GM12878 (cell line): ENCODE measurements at regions not wholly inside any gene's neighbourhood (a gene's known extent, or its start where the extent isn't known, plus 50 kb on each side); places are given as distances from the start of the nearest gene placed in this dataset.

Source experiments
- ATAC-seq: fragments of 200-7000 bp; cut with Tn5 transposase; 3 replicates; pipeline ENCODE4 v1.9.1; 2020; ENCODE audit warnings: mild to moderate bottlenecking, moderate library complexity
- BruUV-seq: library from RNA; stranded (reverse); fragments of 400-500 nt; replicated peaks from 2 replicates; lab custom pipeline; 2021; lab: Mats Ljungman, UMichigan
- CTCF ChIA-PET: fragments of 300-600 bp; sonication (Branson Sonifier 250); formaldehyde crosslinking; extraction: SDS; loops from one replicate; lab custom pipeline; 2021; ENCODE audit warnings: inconsistent platforms; lab: Yijun Ruan, JAX
- POLR2A ChIA-PET: fragments of 350-600 bp; formaldehyde crosslinking; extraction: SDS; loops from one replicate; lab custom pipeline; 2021; ENCODE audit warnings: inconsistent platforms; lab: Charles Lee
- RAD21 ChIA-PET: fragments of 300-600 bp; sonication (Branson Sonifier 250); formaldehyde crosslinking; loops from one replicate; lab custom pipeline; 2023; ENCODE audit warnings: antibody characterized with exemption; ENCODE audit not compliant: unreplicated experiment; lab: Charles Lee
- SMC1A ChIA-PET: fragments of 300-600 bp; sonication (Branson Sonifier 250); formaldehyde crosslinking; loops from one replicate; lab custom pipeline; 2023; ENCODE audit not compliant: unreplicated experiment, uncharacterized antibody; lab: Charles Lee
- DNase-seq: peaks from one replicate; pipeline ENCODE4 v3.0.0-alpha.2; 2011; ENCODE audit warnings: low read depth, low spot score
- FAIRE-seq: peaks from 3 replicates; lab custom pipeline; 2011; peaks lifted over from hg19 to GRCh38; lab: Jason Lieb, UNC
- H2AFZ ChIP-seq: 2 replicates; pipeline ENCODE4 v1.6.0; 2011; ENCODE audit warnings: low read depth, low read length, control low read depth; ENCODE audit not compliant: control insufficient read depth
- H3K27ac ChIP-seq: 2 replicates; pipeline ENCODE4 v1.5.1; 2011; ENCODE audit warnings: control low read depth; ENCODE audit not compliant: control insufficient read depth, insufficient read depth
- H3K27me3 ChIP-seq, 2 experiments: replicated peaks in 1 of 2; 2 replicates each; pipeline versions ENCODE4 v1.6.0 to v1.6.1; 2011; ENCODE audit warnings: low read length in 1 of 2; ENCODE audit not compliant: control insufficient read depth in 2 of 2, insufficient read depth in 2 of 2
- H3K36me3 ChIP-seq, 2 experiments: 2 replicates each; pipeline ENCODE4 v1.5.1; 2011; ENCODE audit warnings: low read length in 1 of 2; ENCODE audit not compliant: control insufficient read depth in 2 of 2, insufficient read depth in 2 of 2
- H3K4me1 ChIP-seq: 2 replicates; pipeline ENCODE4 v1.6.1; 2011; ENCODE audit warnings: mild to moderate bottlenecking, low read length, moderate library complexity, mixed read lengths; ENCODE audit not compliant: control insufficient read depth, insufficient read depth
- H3K4me2 ChIP-seq: 2 replicates; pipeline ENCODE4 v1.6.0; 2011; ENCODE audit warnings: control low read depth; ENCODE audit not compliant: control insufficient read depth, insufficient read depth
- H3K4me3 ChIP-seq: fragments of 200-600 bp; sonication (generic); 2 replicates; pipeline ENCODE4 v1.5.1; 2016
- H3K79me2 ChIP-seq: 2 replicates; pipeline ENCODE4 v1.6.0; 2011; ENCODE audit warnings: low read length; ENCODE audit not compliant: control insufficient read depth, insufficient read depth
- H3K9ac ChIP-seq: 2 replicates; pipeline ENCODE4 v1.8.0; 2011; ENCODE audit warnings: low read length, control low read depth, mixed read lengths; ENCODE audit not compliant: control insufficient read depth, insufficient read depth
- H3K9me3 ChIP-seq: replicated peaks from 3 replicates; pipeline ENCODE4 v1.5.1; 2011; ENCODE audit warnings: mild to moderate bottlenecking, low read length; ENCODE audit not compliant: control insufficient read depth, insufficient read depth
- H4K20me1 ChIP-seq: 2 replicates; pipeline ENCODE4 v1.6.0; 2011; ENCODE audit not compliant: control insufficient read depth, insufficient read depth
- CTCF ChIP-seq, 3 experiments: IDR thresholded peaks in 2 of 3; conservative IDR thresholded peaks in 1 of 3; 2 replicates each; pipeline ENCODE4 v1.5.1; 2011; ENCODE audit warnings: low read depth in 3 of 3, low read length in 3 of 3, mild to moderate bottlenecking in 3 of 3, control low read depth in 2 of 3, moderate library complexity in 2 of 3, inconsistent platforms in 1 of 3, mixed read lengths in 1 of 3; ENCODE audit not compliant: control insufficient read depth in 2 of 3, insufficient read depth in 1 of 3; ENCODE audit errors: extremely low read depth in 1 of 3
- RAD21 ChIP-seq: IDR thresholded peaks from 2 replicates; pipeline ENCODE4 v1.6.1; 2011; ENCODE audit warnings: mild to moderate bottlenecking, low read depth, low read length, moderate library complexity; ENCODE audit not compliant: insufficient read depth
- RAD51 ChIP-seq: fragments of 450-650 bp; IDR thresholded peaks from 2 replicates; pipeline ENCODE4 v1.6.1; 2016; ENCODE audit warnings: moderate library complexity, mild to moderate bottlenecking, inconsistent platforms
- RBBP5 ChIP-seq: fragments of 200-600 bp; sonication (generic); conservative IDR thresholded peaks from 2 replicates; pipeline ENCODE4 v1.6.1; 2016
- RCOR1 ChIP-seq: conservative IDR thresholded peaks from 2 replicates; pipeline ENCODE4 v1.6.1; 2012; ENCODE audit warnings: low read depth, low read length, improper control_type of control experiment
- SMC3 ChIP-seq: IDR thresholded peaks from 2 replicates; pipeline ENCODE4 v1.6.1; 2011; ENCODE audit warnings: low read length, improper control_type of control experiment, borderline replicate concordance
- YY1 ChIP-seq: IDR thresholded peaks from 2 replicates; pipeline ENCODE4 v1.6.1; 2011; ENCODE audit warnings: low read depth, mild to moderate bottlenecking, low read length
- ZBTB33 ChIP-seq: fragments of 450-650 bp; IDR thresholded peaks from 2 replicates; pipeline ENCODE4 v1.6.1; 2017; ENCODE audit warnings: mild to moderate bottlenecking
- ZNF687 ChIP-seq: fragments of 450-650 bp; IDR thresholded peaks from 2 replicates; pipeline ENCODE4 v1.6.1; 2017; ENCODE audit warnings: mild to moderate bottlenecking, moderate library complexity
- WGBS: methylation state at CpG from one replicate; pipeline ENCODE4 v1.1.6; 2016; ENCODE audit warnings: low lambda C conversion rate; ENCODE audit not compliant: insufficient replicate concordance, insufficient coverage; ENCODE audit errors: missing lambda C conversion rate; 5-methylcytosine and 5-hydroxymethylcytosine counted together
- in situ Hi-C: fragments of 300-500 bp; cut with MboI; formaldehyde crosslinking; loops from 9 replicates; pipeline ENCODE4 v1.14.3; 2018; ENCODE audit warnings: mixed read lengths
- intact Hi-C: fragments of 100-400 bp; cut with micrococcal nuclease; formaldehyde crosslinking; loops from one replicate; pipeline ENCODE4 v1.14.2; 2022; ENCODE audit not compliant: unreplicated experiment
- TF ChIP-seq, protein P1 (sequence below): fragments of 450-650 bp; formaldehyde crosslinking; IDR thresholded peaks from 2 replicates; pipeline ENCODE4 v1.4.0; 2020; ENCODE audit warnings: mild to moderate bottlenecking, moderate library complexity

GRCh38 chr14:94689218-94689984 lies 77.2 kb downstream of the SERPINA3 start:
- WGBS: 21% methylated on average over 34 of the region's 35 CpGs
- DNase-seq: no peak
- H3K79me2 ChIP-seq: no peaks in the 10 kb centered on the region
- ChIA-PET RAD21 (interaction anchor here (1.1 to 1.4 kb wide), 3 partner anchors 393 to 524 kb away, joined by 3 read pairs; no protein-coding TSS in a partner anchor), SMC1A (interaction anchor here (0.6 to 1.1 kb wide), 3 partner anchors 9 to 739 kb away, joined by 3 to 5 read pairs (median 3); no protein-coding TSS in a partner anchor), CTCF (interaction anchor here (0.7 to 2.3 kb wide), 11 partner anchors 9 to 737 kb away, joined by 3 to 6 read pairs (median 4); no protein-coding TSS in a partner anchor), POLR2A (no interaction called here)
- BruUV-seq: no TSS peak
- H3K4me2 ChIP-seq: no peak overlapping the region
- H3K36me3 ChIP-seq: no peaks in the 10 kb centered on the region
- no peak overlapping the region for H3K9ac ChIP-seq
- H2AFZ ChIP-seq: no peak overlapping the region
- H3K4me3 ChIP-seq: no peak overlapping the region
- no peaks in the 10 kb centered on the region for H3K9me3 ChIP-seq
- no peak overlapping the region for H3K27ac ChIP-seq
- intact Hi-C loops (loop anchor here (2.0 to 10.0 kb wide), 2 partner anchors 405 to 507 kb away; no protein-coding TSS in a partner anchor), in situ Hi-C loops (loop anchor here (10.0 to 25.0 kb wide), 2 partner anchors 505 to 698 kb away; no protein-coding TSS in a partner anchor)
- ATAC-seq: peak; percentile 98
- peaks cover 0 to 2% of the 10 kb centered on the region in 2 experiments; a peak in 1 of 4 replicates for H3K27me3 ChIP-seq
- FAIRE-seq: no peak
- no peaks in the 10 kb centered on the region for H3K4me1 ChIP-seq
- no peaks in the 10 kb centered on the region for H4K20me1 ChIP-seq
- TF ChIP-seq ZBTB33: no peak
- TF ChIP-seq RCOR1: no peak
- TF ChIP-seq, protein P1, sequence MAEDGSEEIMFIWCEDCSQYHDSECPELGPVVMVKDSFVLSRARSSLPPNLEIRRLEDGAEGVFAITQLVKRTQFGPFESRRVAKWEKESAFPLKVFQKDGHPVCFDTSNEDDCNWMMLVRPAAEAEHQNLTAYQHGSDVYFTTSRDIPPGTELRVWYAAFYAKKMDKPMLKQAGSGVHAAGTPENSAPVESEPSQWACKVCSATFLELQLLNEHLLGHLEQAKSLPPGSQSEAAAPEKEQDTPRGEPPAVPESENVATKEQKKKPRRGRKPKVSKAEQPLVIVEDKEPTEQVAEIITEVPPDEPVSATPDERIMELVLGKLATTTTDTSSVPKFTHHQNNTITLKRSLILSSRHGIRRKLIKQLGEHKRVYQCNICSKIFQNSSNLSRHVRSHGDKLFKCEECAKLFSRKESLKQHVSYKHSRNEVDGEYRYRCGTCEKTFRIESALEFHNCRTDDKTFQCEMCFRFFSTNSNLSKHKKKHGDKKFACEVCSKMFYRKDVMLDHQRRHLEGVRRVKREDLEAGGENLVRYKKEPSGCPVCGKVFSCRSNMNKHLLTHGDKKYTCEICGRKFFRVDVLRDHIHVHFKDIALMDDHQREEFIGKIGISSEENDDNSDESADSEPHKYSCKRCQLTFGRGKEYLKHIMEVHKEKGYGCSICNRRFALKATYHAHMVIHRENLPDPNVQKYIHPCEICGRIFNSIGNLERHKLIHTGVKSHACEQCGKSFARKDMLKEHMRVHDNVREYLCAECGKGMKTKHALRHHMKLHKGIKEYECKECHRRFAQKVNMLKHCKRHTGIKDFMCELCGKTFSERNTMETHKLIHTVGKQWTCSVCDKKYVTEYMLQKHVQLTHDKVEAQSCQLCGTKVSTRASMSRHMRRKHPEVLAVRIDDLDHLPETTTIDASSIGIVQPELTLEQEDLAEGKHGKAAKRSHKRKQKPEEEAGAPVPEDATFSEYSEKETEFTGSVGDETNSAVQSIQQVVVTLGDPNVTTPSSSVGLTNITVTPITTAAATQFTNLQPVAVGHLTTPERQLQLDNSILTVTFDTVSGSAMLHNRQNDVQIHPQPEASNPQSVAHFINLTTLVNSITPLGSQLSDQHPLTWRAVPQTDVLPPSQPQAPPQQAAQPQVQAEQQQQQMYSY (CRISPR knock-in tag): no peak
- no peak for TF ChIP-seq ZNF687
- no peak for TF ChIP-seq RAD51
- peak; percentile 77 for TF ChIP-seq RAD21
- peak; percentile 48; the same call in 1 of the 2 replicates for TF ChIP-seq SMC3
- 0 out of 2 replicates have a peak, but pooled peaks have one; percentile 43 for TF ChIP-seq YY1
- TF ChIP-seq RBBP5: no peak
- TF ChIP-seq CTCF (IDR thresholded peaks at IDR 0.05 in 2 of 3, conservative IDR thresholded peaks at IDR 0.05 in 1 of 3; ENCODE audit: control insufficient read depth in 2 of 3, extremely low read depth in 1 of 3, insufficient read depth in 1 of 3, low read depth in 3 of 3, low read length in 3 of 3): peak; percentile 79 to 95 (median 85)
